NCI-H510A (cell line): ENCODE measurements at regions not wholly inside any gene's neighbourhood (a gene's known extent, or its start where the extent isn't known, plus 50 kb on each side); places are given as distances from the start of the nearest gene placed in this dataset.

Source experiments
- DNase-seq: peaks from one replicate; lab custom pipeline; 2025; lab: John Stamatoyannopoulos, UW

GRCh38 chr14:104371031-104371430, 208.5 kb upstream of the C14orf180 start:
- DNase-seq = no peak

- DNase-seq = no peak
These were observed 207.6 kb upstream of the C14orf180 start for GRCh38 chr14:104371917-104372316.

- no peak for DNase-seq
These were observed 207.0 kb upstream of the C14orf180 start for GRCh38 chr14:104372390-104373054.

- no peak for DNase-seq
These were observed 206.3 kb upstream of the C14orf180 start for GRCh38 chr14:104373055-104373854.

- DNase-seq = no peak
These were observed 205.5 kb upstream of the C14orf180 start for GRCh38 chr14:104373855-104374717.

- no peak for DNase-seq
These were observed 204.9 kb upstream of the C14orf180 start for GRCh38 chr14:104374718-104375080.

- no peak for DNase-seq
These were observed 203.9 kb upstream of the C14orf180 start for GRCh38 chr14:104375551-104376201.

- DNase-seq = no peak
These were observed 203.1 kb upstream of the C14orf180 start for GRCh38 chr14:104376202-104377140.

GRCh38 chr14:104377256-104377655, 202.3 kb upstream of the C14orf180 start:
- no peak for DNase-seq

- DNase-seq = no peak
These were observed 200.9 kb upstream of the C14orf180 start for GRCh38 chr14:104378698-104379113.

- no peak for DNase-seq
These were observed 197.0 kb upstream of the C14orf180 start for GRCh38 chr14:104382361-104383087.

- DNase-seq = no peak
These were observed 196.2 kb upstream of the C14orf180 start for GRCh38 chr14:104383088-104383995.

- DNase-seq = no peak
These were observed 195.4 kb upstream of the C14orf180 start for GRCh38 chr14:104383996-104384775.

- no peak for DNase-seq
These were observed 194.8 kb upstream of the C14orf180 start for GRCh38 chr14:104384776-104385071.

- DNase-seq = no peak
These were observed 194.5 kb upstream of the C14orf180 start for GRCh38 chr14:104385111-104385510.

- no peak for DNase-seq
These were observed 193.9 kb upstream of the C14orf180 start for GRCh38 chr14:104385531-104386101.

GRCh38 chr14:104386151-104386841, 193.3 kb upstream of the C14orf180 start:
- no peak for DNase-seq
